HS-27A (cell line): ENCODE measurements at regions not wholly inside any gene's neighbourhood (a gene's known extent, or its start where the extent isn't known, plus 50 kb on each side); places are given as distances from the start of the nearest gene placed in this dataset.

Experiments
- DNase-seq: peaks from one replicate; pipeline ENCODE4 v3.0.0-alpha.2; 2012; ENCODE audit warnings: low read depth, missing footprints

GRCh38 chr13:58051396-58051795 is 419.9 kb downstream of the PCDH17 start:
- DNase-seq = no peak

- DNase-seq = no peak
Observed at GRCh38 chr13:58051807-58052375, 420.3 kb downstream of the PCDH17 start.

GRCh38 chr13:58056426-58056825 is 424.9 kb downstream of the PCDH17 start:
- no peak for DNase-seq

DNA sequence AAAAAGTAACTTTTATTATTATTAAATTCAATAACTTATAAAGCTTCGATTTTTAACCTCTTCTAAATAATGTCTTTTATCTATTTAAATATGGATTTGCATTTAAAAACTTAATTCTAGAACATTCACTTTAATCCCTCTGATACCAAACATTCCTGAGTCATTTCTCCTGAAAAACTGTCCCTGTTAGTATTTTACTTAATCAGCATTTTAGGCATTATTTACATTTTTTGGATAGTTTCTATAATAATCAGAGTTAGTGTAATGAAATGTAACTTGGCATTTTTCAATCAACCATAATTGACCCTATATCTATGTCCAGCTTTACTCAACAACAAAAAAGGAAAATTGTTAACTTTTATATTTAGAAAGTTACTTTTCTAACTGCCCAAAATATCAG is 428.1 kb downstream of the PCDH17 start:
- DNase-seq = no peak

DNA sequence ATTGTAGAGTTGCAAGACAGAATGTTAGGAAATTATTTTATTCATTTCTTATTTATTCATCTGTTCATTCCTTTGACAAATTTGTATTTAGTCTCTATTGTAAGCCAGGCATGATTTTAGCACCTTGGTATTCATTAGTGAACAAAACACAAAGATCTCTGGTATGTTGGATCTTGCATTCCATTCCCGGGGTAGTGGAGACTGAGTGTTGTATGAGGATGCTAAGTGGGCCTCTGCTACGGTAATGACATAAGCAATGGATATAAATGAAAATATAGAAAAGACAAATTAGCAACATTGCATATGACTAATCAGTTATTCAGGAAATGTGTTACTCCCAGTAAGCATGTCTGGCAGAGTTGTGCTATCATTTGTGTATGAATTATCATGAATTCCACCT is 449.3 kb downstream of the PCDH17 start:
- DNase-seq = no peak

DNA sequence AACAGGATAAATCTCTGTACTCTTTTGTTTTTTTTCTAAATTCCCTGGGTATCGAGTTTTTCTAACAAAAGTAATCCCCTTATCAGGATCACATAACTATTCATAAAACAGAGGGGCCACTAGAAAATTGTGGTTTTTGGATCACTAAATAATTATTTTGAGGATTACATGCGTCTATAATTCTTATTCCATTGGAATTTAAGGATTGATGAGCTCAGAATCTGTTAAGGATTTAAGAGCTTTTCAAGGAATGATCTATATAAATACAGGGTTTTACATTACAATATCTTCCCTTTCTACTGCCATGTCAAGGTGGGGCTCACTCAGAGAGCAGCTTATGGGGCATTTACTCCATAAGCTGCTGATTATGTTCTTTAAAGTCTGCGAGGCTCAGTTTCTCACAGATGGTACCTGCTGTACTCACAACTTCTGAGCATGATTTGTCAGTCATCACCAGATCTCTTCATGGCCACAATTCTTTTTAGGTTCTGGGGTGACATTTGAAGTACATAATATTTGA is 449.8 kb downstream of the PCDH17 start:
- no peak for DNase-seq

- no peak for DNase-seq
Observed at GRCh38 chr13:58083064-58083463, 451.5 kb downstream of the PCDH17 start.

DNA sequence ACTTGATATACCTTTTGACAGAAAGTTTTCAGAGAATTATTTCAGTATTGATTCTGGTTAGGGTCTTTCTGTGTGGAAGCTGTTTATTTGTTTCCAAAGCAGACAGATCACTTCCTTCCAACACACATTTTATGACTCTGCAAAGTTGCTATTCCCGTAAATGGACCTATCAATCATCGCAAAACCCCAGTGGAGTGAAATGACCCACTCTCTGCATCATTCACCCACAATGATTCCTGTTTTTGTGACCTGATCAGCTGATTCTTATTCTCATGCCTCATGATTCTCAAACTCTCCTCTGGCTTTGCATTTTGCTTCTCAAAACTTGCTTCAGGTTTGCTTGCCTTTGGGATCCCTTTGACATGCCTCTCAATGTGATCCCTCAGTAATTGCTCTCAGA is 453.7 kb downstream of the PCDH17 start:
- no peak for DNase-seq

DNA sequence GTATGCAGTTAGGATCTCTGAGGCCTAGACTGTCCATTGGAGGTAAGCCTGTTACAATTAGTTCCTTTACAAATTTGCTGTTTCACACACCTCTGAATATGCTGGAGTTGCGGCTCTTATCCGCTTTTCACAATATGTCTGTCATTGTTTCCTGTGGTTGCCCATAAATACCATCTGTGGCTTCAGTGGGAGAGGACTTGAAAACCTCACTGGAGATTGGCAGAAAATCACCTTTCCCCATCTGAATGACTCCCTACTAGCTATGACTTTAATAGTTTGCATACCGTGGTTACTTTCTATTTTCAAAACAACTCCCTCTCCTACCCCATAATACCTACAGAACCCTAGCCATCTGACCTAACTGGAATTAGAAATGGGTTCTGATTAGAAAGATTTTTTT is 454.3 kb downstream of the PCDH17 start:
- no peak for DNase-seq

GRCh38 chr13:58087566-58087965 is 456.0 kb downstream of the PCDH17 start:
- DNase-seq = no peak

GRCh38 chr13:58093394-58093793 is 461.9 kb downstream of the PCDH17 start:
- no peak for DNase-seq

GRCh38 chr13:58097831-58098230 is 466.3 kb downstream of the PCDH17 start:
- no peak for DNase-seq

GRCh38 chr13:58119351-58119750 is 487.8 kb downstream of the PCDH17 start:
- no peak for DNase-seq

DNA sequence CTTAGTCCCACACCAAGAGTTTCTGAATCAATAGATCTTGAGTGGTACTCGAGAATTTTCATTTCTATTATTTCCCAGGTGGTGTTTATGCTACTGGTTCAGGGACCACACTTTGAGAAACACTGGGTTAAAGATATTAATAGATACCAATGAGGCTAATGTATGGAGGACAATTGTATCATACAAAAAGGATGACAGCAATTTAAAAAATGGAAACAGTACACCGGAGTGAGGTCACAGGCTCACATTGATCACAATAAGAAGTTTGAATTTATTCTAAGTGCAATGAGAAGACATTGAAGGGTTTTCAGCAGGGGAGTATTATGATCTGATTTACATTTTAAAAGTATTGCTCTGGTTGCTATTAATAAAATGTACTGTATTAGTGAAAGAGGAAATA is 488.3 kb downstream of the PCDH17 start:
- DNase-seq = no peak

- DNase-seq = no peak
Observed at GRCh38 chr13:58126496-58126895, 495.0 kb downstream of the PCDH17 start.

DNA sequence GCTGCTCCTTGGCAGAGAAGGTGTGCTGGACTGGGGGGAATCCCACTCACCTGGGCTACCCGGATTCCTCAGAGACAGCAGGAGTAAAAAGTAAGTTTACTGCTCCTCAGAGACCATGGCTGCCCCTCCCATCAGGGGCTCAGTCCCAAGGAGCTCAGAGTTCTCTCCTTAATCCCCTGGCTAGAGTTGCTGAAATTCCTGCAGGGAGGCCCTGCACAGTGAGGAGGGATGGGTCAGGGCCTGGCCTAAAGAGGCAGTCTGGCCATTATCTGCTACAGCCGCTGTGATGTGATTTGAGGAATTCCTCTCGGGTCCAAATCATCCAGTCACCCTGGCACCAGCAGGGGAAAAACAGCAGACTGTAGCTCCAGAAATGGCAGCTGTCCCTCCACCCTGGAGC is 502.5 kb downstream of the PCDH17 start:
- no peak for DNase-seq

DNA sequence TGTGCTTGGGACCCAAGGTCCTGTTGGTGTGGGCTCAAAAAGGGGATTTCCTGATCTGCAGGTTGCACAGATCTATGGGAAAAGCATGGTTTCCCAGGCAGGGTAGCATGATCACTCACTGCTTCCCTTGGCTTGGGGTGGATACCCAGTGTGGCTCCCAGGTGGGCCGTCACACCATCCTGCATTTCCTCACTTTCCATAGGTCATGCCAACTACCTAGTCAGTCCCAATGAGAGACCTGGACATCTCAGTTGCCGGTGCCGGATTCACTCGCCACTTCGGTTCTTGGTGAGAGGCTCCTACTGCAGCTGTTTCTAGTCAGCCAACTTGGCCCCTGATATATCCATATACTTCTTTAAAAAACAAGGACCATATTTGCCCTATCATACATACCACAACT is 503.0 kb downstream of the PCDH17 start:
- DNase-seq = no peak

DNA sequence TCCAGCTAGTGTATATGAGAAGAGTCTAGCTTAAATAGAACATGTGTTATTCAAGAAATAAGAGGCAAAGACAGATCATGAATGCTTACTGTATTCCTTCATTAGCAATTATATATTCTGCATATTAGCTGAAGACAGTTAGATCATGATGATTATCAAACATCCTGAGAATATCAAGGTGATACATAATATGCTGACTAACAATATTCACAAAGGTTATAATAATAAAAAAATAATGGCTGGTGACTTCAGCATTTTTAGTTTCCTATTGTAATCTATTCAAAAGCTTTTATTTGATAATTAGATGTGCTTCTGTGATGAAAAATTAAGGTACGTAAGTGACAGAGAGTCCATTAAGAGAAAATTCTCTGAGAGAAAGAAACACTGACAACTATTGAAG is 511.4 kb downstream of the PCDH17 start:
- no peak for DNase-seq

GRCh38 chr13:58144616-58145015 is 513.1 kb downstream of the PCDH17 start:
- no peak for DNase-seq

DNA sequence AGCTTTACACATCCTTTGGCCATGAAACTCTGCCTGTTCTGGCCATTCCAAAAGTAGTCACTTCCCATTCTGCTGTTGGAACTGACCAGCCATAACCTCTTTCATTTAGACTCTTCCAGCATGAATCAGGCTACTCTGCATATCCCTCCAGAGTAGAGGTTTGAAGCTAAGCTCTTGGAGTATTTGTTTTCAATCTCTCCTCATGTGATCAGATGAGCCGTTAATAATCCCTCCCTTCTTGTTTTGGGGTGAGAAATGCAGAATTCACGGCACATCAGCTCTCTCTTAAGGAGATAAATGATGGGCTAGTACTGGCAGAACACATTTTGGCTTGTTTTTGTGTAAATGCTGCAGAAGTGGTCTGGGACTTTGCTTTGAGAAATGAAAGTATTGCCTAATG is 519.9 kb downstream of the PCDH17 start:
- no peak for DNase-seq

- DNase-seq = no peak
Observed at GRCh38 chr13:58160980-58161379, 529.4 kb downstream of the PCDH17 start.

DNA sequence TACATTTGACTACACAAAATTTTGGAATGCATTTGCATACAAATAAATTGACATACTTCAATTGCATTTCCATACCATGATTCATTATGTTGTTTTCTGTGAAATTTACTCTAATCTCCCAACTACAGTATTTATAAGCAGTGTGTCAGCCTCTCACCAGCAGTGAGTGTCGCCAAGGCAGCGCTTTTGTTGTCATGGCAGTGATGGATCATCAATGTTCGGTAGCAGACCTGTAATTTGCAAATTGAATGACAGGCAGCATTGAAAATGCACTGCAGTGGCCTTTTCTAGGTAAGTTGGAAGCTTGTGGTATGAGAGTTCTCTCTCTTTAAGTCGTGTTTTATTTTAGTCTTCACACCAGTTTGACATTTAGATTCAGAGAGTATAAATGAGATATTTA is 534.1 kb downstream of the PCDH17 start:
- DNase-seq = no peak

DNA sequence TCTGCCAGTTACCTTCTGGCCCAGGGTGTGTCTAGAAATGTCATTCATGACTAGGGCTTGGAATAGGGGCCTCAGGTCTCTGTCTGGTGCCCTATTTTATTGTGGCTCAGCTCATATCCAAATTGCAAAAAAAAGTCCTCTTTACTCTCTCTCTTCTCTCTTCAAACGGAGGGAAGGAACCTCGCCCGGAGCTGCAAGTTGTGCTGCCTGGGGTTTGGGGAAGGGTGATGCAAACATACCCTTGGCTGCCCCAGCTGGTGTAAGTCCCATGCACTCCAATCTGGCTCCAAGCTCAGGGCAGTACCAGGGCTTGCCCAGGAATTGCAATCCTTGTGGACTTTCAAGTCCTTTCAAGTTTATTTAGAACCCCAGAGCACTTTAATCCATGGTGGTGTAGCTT is 549.6 kb downstream of the PCDH17 start:
- DNase-seq = no peak

- no peak for DNase-seq
Observed at GRCh38 chr13:58187881-58188280, 556.3 kb downstream of the PCDH17 start.

- DNase-seq = no peak
Observed at GRCh38 chr13:58190577-58190976, 559.0 kb downstream of the PCDH17 start.
